Fibroblast of lung (primary cell): ENCODE measurements at regions not wholly inside any gene's neighbourhood (a gene's known extent, or its start where the extent isn't known, plus 50 kb on each side); places are given as distances from the start of the nearest gene placed in this dataset.

ENCODE experiments used
- CTCF ChIP-seq, 2 donors: IDR thresholded peaks in 1 of 2; conservative IDR thresholded peaks in 1 of 2; 1 replicate in 1 of 2; 2 replicates in 1 of 2; pipeline ENCODE4 v1.5.1; 2011 to 2012; ENCODE audit warnings: low read length in 2 of 2, control low read depth in 1 of 2, inconsistent platforms in 1 of 2, low read depth in 1 of 2, mild to moderate bottlenecking in 1 of 2
- EZH2 ChIP-seq: IDR thresholded peaks from 2 replicates; pipeline ENCODE4 v1.5.1; 2012; ENCODE audit warnings: low read length, control low read depth, mild to moderate bottlenecking; ENCODE audit errors: missing control alignments

DNA sequence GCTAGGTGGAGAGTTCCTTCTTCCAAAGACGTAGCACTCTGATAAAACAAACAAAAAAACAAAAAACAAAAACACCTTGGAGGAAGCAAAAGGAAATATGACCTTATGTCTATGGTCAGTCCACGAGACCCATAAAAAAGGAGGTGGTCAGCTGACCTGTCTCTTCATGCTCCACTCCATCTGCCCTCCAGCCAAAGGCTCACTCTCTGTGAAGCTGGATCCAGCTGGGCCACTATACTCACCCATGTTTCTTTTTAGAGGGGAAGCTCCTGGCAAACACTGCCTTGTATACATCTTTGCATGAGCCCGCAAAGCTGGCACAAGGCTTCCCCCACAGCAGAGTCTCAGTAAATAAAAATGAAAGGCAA is 126.1 kb upstream of the CACHD1 start:
- TF ChIP-seq CTCF (conservative IDR thresholded peaks at IDR 0.05 in 1 of 2, IDR thresholded peaks at IDR 0.05 in 1 of 2; ENCODE audit: low read depth in 1 of 2, low read length in 2 of 2) (no peak), EZH2 (no peak)
